Loucy (cell line): ENCODE measurements at regions not wholly inside any gene's neighbourhood (a gene's known extent, or its start where the extent isn't known, plus 50 kb on each side); places are given as distances from the start of the nearest gene placed in this dataset.

ENCODE experiments used
- H2AFZ ChIP-seq: fragments of 200-600 bp; sonication (generic); 2 replicates; pipeline ENCODE4 v1.6.0; 2016; ENCODE audit warnings: antibody characterized with exemption, mild to moderate bottlenecking, low read length, moderate library complexity
- H3F3A ChIP-seq: fragments of 200-600 bp; 2 replicates; pipeline ENCODE4 v1.6.0; 2016; ENCODE audit warnings: antibody characterized with exemption, low read depth, mild to moderate bottlenecking
- H3K27me3 ChIP-seq: fragments of 200-600 bp; sonication (generic); 2 replicates; pipeline ENCODE4 v1.6.1; 2014; ENCODE audit warnings: low read length, mild to moderate bottlenecking; ENCODE audit not compliant: insufficient read depth, poor library complexity, severe bottlenecking
- H3K36me3 ChIP-seq: fragments of 200-600 bp; sonication (generic); 2 replicates; pipeline ENCODE4 v1.6.1; 2016; ENCODE audit warnings: low read length; ENCODE audit not compliant: insufficient read depth
- H3K4me1 ChIP-seq: fragments of 200-600 bp; sonication (generic); 2 replicates; pipeline ENCODE4 v1.5.1; 2014; ENCODE audit warnings: low read length, mild to moderate bottlenecking; ENCODE audit not compliant: insufficient read depth, poor library complexity, severe bottlenecking
- H3K4me2 ChIP-seq: fragments of 200-600 bp; sonication (generic); 2 replicates; pipeline ENCODE4 v1.6.0; 2014; ENCODE audit warnings: antibody characterized with exemption, low read length, low read depth, mild to moderate bottlenecking; ENCODE audit not compliant: poor library complexity, severe bottlenecking
- H3K4me3 ChIP-seq: fragments of 200-600 bp; sonication (generic); 2 replicates; pipeline ENCODE4 v1.5.1; 2014; ENCODE audit warnings: low read length, mild to moderate bottlenecking, mixed read lengths; ENCODE audit not compliant: poor library complexity, severe bottlenecking
- H3K79me2 ChIP-seq: fragments of 200-600 bp; sonication (generic); 2 replicates; pipeline ENCODE4 v1.6.1; 2014; ENCODE audit warnings: low read length; ENCODE audit not compliant: insufficient read depth
- H3K9ac ChIP-seq: fragments of 200-600 bp; sonication (generic); 2 replicates; pipeline ENCODE4 v1.6.0; 2014; ENCODE audit warnings: mild to moderate bottlenecking, low read depth, low read length, moderate library complexity; ENCODE audit not compliant: poor library complexity, severe bottlenecking
- H3K9me2 ChIP-seq: fragments of 200-600 bp; sonication (generic); replicated peaks from 2 replicates; pipeline ENCODE4 v1.6.1; 2016; ENCODE audit warnings: low read depth, low read length, mixed read lengths
- H3K9me3 ChIP-seq: fragments of 200-600 bp; sonication (generic); 2 replicates; pipeline ENCODE4 v1.6.1; 2014; ENCODE audit warnings: mild to moderate bottlenecking, antibody characterized with exemption, low read length, low read depth; ENCODE audit not compliant: insufficient read depth
- H4K20me1 ChIP-seq: fragments of 200-600 bp; sonication (generic); 2 replicates; pipeline ENCODE4 v1.6.0; 2014; ENCODE audit warnings: antibody characterized with exemption, low read length, mild to moderate bottlenecking; ENCODE audit not compliant: insufficient read depth, poor library complexity, severe bottlenecking
- EZH2phosphoT487 ChIP-seq: fragments of 200-600 bp; IDR thresholded peaks from 2 replicates; pipeline ENCODE4 v1.6.1; 2018; ENCODE audit warnings: antibody characterized with exemption, mild to moderate bottlenecking, moderate library complexity, borderline replicate concordance
- TF ChIP-seq, protein P1 (sequence below): fragments of 200-600 bp; sonication (generic); conservative IDR thresholded peaks from 2 replicates; pipeline ENCODE4 v1.5.1; 2014; ENCODE audit warnings: mild to moderate bottlenecking, antibody characterized with exemption, low read length

DNA sequence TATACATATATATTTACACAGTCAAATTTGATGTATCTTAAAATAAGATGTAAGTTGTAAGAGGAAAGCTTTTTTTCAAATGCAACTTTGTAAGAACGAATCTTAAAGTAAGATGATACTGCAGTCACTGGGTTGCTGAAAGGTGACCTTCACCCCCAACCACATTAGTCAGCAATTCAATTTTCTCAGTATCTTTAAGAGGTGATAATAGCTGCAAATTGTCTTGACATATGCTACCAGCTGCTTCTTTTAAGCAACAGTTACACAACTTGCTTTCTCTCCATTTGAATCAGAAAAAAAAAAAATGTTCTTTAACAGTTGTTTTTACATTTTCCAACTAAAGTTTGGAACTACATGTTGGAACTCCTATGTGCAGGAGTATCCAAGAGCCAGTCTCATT is 246.6 kb upstream of the CCNG1 start:
- no peak overlapping the region for H3K9ac ChIP-seq
- no peaks in the 10 kb centered on the region for H4K20me1 ChIP-seq
- H3K4me2 ChIP-seq, result no peak overlapping the region
- no peak overlapping the region for H3K4me3 ChIP-seq
- no peak overlapping the region for H2AFZ ChIP-seq
- no peaks in the 10 kb centered on the region for H3F3A ChIP-seq
- H3K9me2 ChIP-seq, result no peaks in the 10 kb centered on the region
- H3K27me3 ChIP-seq, result no peaks in the 10 kb centered on the region
- H3K4me1 ChIP-seq, result no peaks in the 10 kb centered on the region
- TF ChIP-seq EZH2phosphoT487, result no peak
- TF ChIP-seq, protein P1, sequence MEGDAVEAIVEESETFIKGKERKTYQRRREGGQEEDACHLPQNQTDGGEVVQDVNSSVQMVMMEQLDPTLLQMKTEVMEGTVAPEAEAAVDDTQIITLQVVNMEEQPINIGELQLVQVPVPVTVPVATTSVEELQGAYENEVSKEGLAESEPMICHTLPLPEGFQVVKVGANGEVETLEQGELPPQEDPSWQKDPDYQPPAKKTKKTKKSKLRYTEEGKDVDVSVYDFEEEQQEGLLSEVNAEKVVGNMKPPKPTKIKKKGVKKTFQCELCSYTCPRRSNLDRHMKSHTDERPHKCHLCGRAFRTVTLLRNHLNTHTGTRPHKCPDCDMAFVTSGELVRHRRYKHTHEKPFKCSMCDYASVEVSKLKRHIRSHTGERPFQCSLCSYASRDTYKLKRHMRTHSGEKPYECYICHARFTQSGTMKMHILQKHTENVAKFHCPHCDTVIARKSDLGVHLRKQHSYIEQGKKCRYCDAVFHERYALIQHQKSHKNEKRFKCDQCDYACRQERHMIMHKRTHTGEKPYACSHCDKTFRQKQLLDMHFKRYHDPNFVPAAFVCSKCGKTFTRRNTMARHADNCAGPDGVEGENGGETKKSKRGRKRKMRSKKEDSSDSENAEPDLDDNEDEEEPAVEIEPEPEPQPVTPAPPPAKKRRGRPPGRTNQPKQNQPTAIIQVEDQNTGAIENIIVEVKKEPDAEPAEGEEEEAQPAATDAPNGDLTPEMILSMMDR, result no peak
- no peaks in the 10 kb centered on the region for H3K9me3 ChIP-seq
- H3K79me2 ChIP-seq, result no peaks in the 10 kb centered on the region
- H3K36me3 ChIP-seq, result no peaks in the 10 kb centered on the region

DNA sequence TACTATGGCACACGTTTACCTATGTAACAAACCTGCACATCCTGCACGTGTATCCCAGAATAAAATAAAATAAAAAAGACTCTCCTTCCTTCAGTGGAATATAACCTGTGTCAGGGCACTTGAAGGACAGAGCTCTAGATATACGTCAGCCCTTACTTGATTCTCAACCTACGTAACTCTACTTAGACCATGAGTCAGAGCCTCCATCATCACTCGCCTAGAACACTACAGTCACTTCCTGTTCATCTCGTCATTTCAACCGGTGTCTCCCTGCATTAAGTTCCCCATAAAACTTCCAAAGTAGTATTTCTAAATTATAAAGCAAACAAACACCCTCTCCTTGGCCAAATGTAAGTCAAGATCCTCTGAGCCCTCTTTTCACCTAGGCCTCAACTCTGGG is 243.5 kb upstream of the CCNG1 start:
- H3K4me1 ChIP-seq, result no peaks in the 10 kb centered on the region
- no peak overlapping the region for H3K4me3 ChIP-seq
- no peaks in the 10 kb centered on the region for H3K79me2 ChIP-seq
- H3K9me2 ChIP-seq, result no peaks in the 10 kb centered on the region
- no peaks in the 10 kb centered on the region for H3K9me3 ChIP-seq
- H3K27me3 ChIP-seq, result no peaks in the 10 kb centered on the region
- H4K20me1 ChIP-seq, result no peaks in the 10 kb centered on the region
- TF ChIP-seq EZH2phosphoT487, result no peak
- TF ChIP-seq, protein P1, result no peak
- no peak overlapping the region for H3K4me2 ChIP-seq
- H2AFZ ChIP-seq, result no peak overlapping the region
- no peaks in the 10 kb centered on the region for H3K36me3 ChIP-seq
- H3K9ac ChIP-seq, result no peak overlapping the region
- H3F3A ChIP-seq, result no peaks in the 10 kb centered on the region

DNA sequence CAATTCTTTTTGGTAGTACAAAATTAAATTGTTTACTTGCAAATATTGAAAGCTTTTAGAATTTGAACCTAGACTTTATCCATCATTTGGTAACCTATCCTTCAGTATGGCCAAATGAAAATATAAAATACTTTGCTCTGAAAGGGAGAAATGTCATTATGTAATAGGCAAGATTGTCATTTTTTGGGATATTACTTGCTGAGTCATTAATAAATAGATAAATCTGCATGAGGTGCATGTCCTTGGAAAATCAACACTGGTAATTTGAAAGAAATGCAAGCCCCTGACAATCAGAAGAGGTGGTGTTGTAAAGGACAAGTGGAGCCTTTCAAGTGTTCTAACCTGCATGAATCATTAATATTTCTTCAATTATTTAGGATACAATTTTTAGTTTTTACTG is 231.8 kb upstream of the CCNG1 start:
- Histone ChIP-seq H3K9ac (no peak overlapping the region), H3F3A (no peaks in the 10 kb centered on the region), H3K36me3 (no peaks in the 10 kb centered on the region), H3K27me3 (no peaks in the 10 kb centered on the region), H4K20me1 (no peaks in the 10 kb centered on the region), H3K9me3 (no peaks in the 10 kb centered on the region), H3K9me2 (no peaks in the 10 kb centered on the region), H2AFZ (no peak overlapping the region), H3K79me2 (no peaks in the 10 kb centered on the region), H3K4me3 (no peak overlapping the region), H3K4me1 (no peaks in the 10 kb centered on the region), H3K4me2 (no peak overlapping the region)
- TF ChIP-seq EZH2phosphoT487, result no peak
- TF ChIP-seq, protein P1, result no peak
